H1 (cell line): ENCODE measurements at regions not wholly inside any gene's neighbourhood (a gene's known extent, or its start where the extent isn't known, plus 50 kb on each side); places are given as distances from the start of the nearest gene placed in this dataset.

ENCODE experiments used
- CTCF ChIA-PET: fragments of 300-600 bp; sonication (Branson Sonifier 250); formaldehyde crosslinking; loops from one replicate; lab custom pipeline; 2021; ENCODE audit not compliant: partially characterized antibody; lab: Charles Lee
- POLR2A ChIA-PET: fragments of 300-600 bp; sonication (Branson Sonifier 250); formaldehyde crosslinking; loops from one replicate; lab custom pipeline; 2021; ENCODE audit warnings: inconsistent platforms; ENCODE audit not compliant: partially characterized antibody; lab: Charles Lee
- DNase-seq, 2 experiments: peaks; one replicate each; pipeline versions ENCODE4 v3.0.0 to v3.0.0-alpha.2; 2010 to 2022; ENCODE audit warnings: low spot score in 2 of 2, low read depth in 1 of 2, mixed read lengths in 1 of 2
- FAIRE-seq: peaks from 2 replicates; lab custom pipeline; 2011; peaks lifted over from hg19 to GRCh38; lab: Jason Lieb, UNC
- H2AFZ ChIP-seq: 2 replicates; pipeline ENCODE4 v1.8.1; 2012; ENCODE audit warnings: low read length, inconsistent platforms
- H2AK5ac ChIP-seq: 2 replicates; pipeline ENCODE4 v1.6.1; 2013; ENCODE audit warnings: low read depth, low read length
- H2BK120ac ChIP-seq: replicated peaks from 2 replicates; pipeline ENCODE3; 2013; ENCODE audit warnings: low read depth, low read length, inconsistent platforms
- H2BK12ac ChIP-seq: 2 replicates; pipeline ENCODE4 v1.6.1; 2013; ENCODE audit warnings: low read depth, low read length
- H2BK15ac ChIP-seq: 2 replicates; pipeline ENCODE4 v1.6.1; 2013; ENCODE audit warnings: low read length
- H2BK20ac ChIP-seq: 2 replicates; pipeline ENCODE4 v1.6.1; 2013; ENCODE audit warnings: low read length
- H2BK5ac ChIP-seq: 2 replicates; pipeline ENCODE4 v1.6.1; 2013; ENCODE audit warnings: low read depth, low read length
- H3K14ac ChIP-seq: 2 replicates; pipeline ENCODE4 v1.6.1; 2013; ENCODE audit warnings: inconsistent platforms; ENCODE audit not compliant: insufficient read length
- H3K18ac ChIP-seq: 2 replicates; pipeline ENCODE4 v1.6.1; 2013; ENCODE audit warnings: low read length; ENCODE audit errors: extremely low read depth
- H3K23ac ChIP-seq: 2 replicates; pipeline ENCODE4 v1.6.1; 2013; ENCODE audit warnings: inconsistent platforms; ENCODE audit not compliant: insufficient read length
- H3K23me2 ChIP-seq: 2 replicates; pipeline ENCODE4 v1.6.1; 2013; ENCODE audit warnings: low read depth, low read length
- H3K27ac ChIP-seq: 2 replicates; pipeline ENCODE4 v1.6.1; 2011; ENCODE audit warnings: low read depth, low read length, inconsistent platforms
- H3K27me3 ChIP-seq, 4 experiments: replicated peaks in 1 of 4; 1 replicate in 1 of 4; 2 replicates in 3 of 4; pipeline versions ENCODE4 v1.6.1 to v1.8.1; 2011 to 2013; ENCODE audit warnings: low read length in 3 of 4, mild to moderate bottlenecking in 3 of 4, inconsistent platforms in 2 of 4, mixed read lengths in 2 of 4, moderate library complexity in 1 of 4; ENCODE audit not compliant: control insufficient read depth in 3 of 4, insufficient read depth in 3 of 4; ENCODE audit errors: extremely low read depth in 1 of 4
- H3K36me3 ChIP-seq, 4 experiments: 2 replicates each; pipeline versions ENCODE4 v1.6.1 to v1.8.1; 2011 to 2013; ENCODE audit warnings: mild to moderate bottlenecking in 4 of 4, low read length in 3 of 4, moderate library complexity in 2 of 4, control low read depth in 1 of 4, inconsistent platforms in 1 of 4; ENCODE audit not compliant: insufficient read depth in 4 of 4, control insufficient read depth in 2 of 4
- H3K4ac ChIP-seq: replicated peaks from 2 replicates; pipeline ENCODE3; 2013; ENCODE audit warnings: low read length, low read depth, mixed read lengths, inconsistent platforms; ENCODE audit not compliant: insufficient read length
- H3K4me1 ChIP-seq, 4 experiments: replicated peaks in 1 of 4; 1 replicate in 1 of 4; 2 replicates in 3 of 4; pipeline versions ENCODE4 v1.6.1 to v1.8.1; 2011 to 2013; ENCODE audit warnings: low read length in 3 of 4, inconsistent platforms in 2 of 4, mixed read lengths in 1 of 4; ENCODE audit not compliant: insufficient read depth in 4 of 4, control insufficient read depth in 3 of 4
- H3K4me2 ChIP-seq, 2 experiments: 2 replicates each; pipeline versions ENCODE4 v1.6.1 to v1.8.1; 2011 to 2013; ENCODE audit warnings: low read depth in 2 of 2, low read length in 2 of 2, control low read depth in 1 of 2, inconsistent platforms in 1 of 2, mild to moderate bottlenecking in 1 of 2; ENCODE audit not compliant: insufficient read depth in 1 of 2
- H3K4me3 ChIP-seq, 4 experiments: fragments of 200-600, 300-600 bp in 1 of 4; sonication (generic), shearing (Covaris generic), sonication (Bioruptor Twin) in 1 of 4; 2 replicates each; pipeline versions ENCODE4 v1.5.1 to v1.8.1; 2011 to 2016; ENCODE audit warnings: low read length in 4 of 4, low read depth in 3 of 4, control low read depth in 2 of 4, inconsistent platforms in 2 of 4, mild to moderate bottlenecking in 2 of 4, mixed read lengths in 1 of 4, moderate library complexity in 1 of 4; ENCODE audit not compliant: insufficient read depth in 2 of 4; ENCODE audit errors: extremely low read depth in 1 of 4
- H3K56ac ChIP-seq: replicated peaks from 2 replicates; pipeline ENCODE3; 2013; ENCODE audit warnings: low read depth, mild to moderate bottlenecking, mixed read lengths, low read length, inconsistent platforms; ENCODE audit not compliant: insufficient read length
- H3K79me1 ChIP-seq: 2 replicates; pipeline ENCODE4 v1.6.1; 2013; ENCODE audit warnings: low read depth, low read length, control low read depth
- H3K79me2 ChIP-seq, 2 experiments: 2 replicates each; pipeline versions ENCODE4 v1.6.1 to v1.8.1; 2012 to 2013; ENCODE audit warnings: low read length in 2 of 2, mild to moderate bottlenecking in 2 of 2, inconsistent platforms in 1 of 2; ENCODE audit not compliant: insufficient read depth in 2 of 2, control insufficient read depth in 1 of 2
- H3K9ac ChIP-seq, 4 experiments: replicated peaks in 1 of 4; 1 replicate in 1 of 4; 2 replicates in 3 of 4; pipeline versions ENCODE4 v1.6.1 to v1.8.1; 2011 to 2013; ENCODE audit warnings: low read depth in 3 of 4, low read length in 3 of 4, control low read depth in 2 of 4, mild to moderate bottlenecking in 2 of 4, moderate library complexity in 2 of 4, inconsistent platforms in 1 of 4; ENCODE audit errors: extremely low read depth in 1 of 4
- H3K9me3 ChIP-seq, 2 experiments: 2 replicates each; pipeline versions ENCODE4 v1.6.1 to v1.8.1; 2012 to 2013; ENCODE audit warnings: mild to moderate bottlenecking in 2 of 2, moderate library complexity in 2 of 2, control low read depth in 1 of 2, inconsistent platforms in 1 of 2, low read depth in 1 of 2, low read length in 1 of 2, mixed read lengths in 1 of 2; ENCODE audit not compliant: insufficient read depth in 2 of 2
- H4K20me1 ChIP-seq, 2 experiments: replicated peaks in 1 of 2; 2 replicates each; pipeline versions ENCODE3 to v1.8.1; 2011 to 2013; ENCODE audit warnings: inconsistent platforms in 2 of 2, low read length in 2 of 2, mild to moderate bottlenecking in 1 of 2; ENCODE audit not compliant: insufficient read depth in 2 of 2, control insufficient read depth in 1 of 2
- H4K5ac ChIP-seq: 2 replicates; pipeline ENCODE4 v1.6.1; 2013; ENCODE audit warnings: low read length, low read depth, mixed read lengths, inconsistent platforms; ENCODE audit not compliant: insufficient read length
- H4K8ac ChIP-seq: 2 replicates; pipeline ENCODE4 v1.8.0; 2013; ENCODE audit warnings: mild to moderate bottlenecking, moderate library complexity, low read length, inconsistent platforms; ENCODE audit not compliant: insufficient read depth; ENCODE audit errors: extremely low read depth
- H4K91ac ChIP-seq: replicated peaks from 2 replicates; pipeline ENCODE3; 2013; ENCODE audit warnings: low read length, mixed read lengths, inconsistent platforms; ENCODE audit not compliant: insufficient read length
- EGR1 ChIP-seq: IDR thresholded peaks from 2 replicates; pipeline ENCODE4 v1.6.1; 2011; ENCODE audit warnings: low read depth, low read length, borderline replicate concordance
- RAD21 ChIP-seq, 2 experiments: IDR thresholded peaks in 1 of 2; conservative IDR thresholded peaks in 1 of 2; 2 replicates each; pipeline ENCODE4 v1.6.1; 2011; ENCODE audit warnings: low read depth in 2 of 2, low read length in 2 of 2, improper control_type of control experiment in 1 of 2, inconsistent platforms in 1 of 2, mild to moderate bottlenecking in 1 of 2, moderate library complexity in 1 of 2
- WGBS, 2 experiments: shearing (Covaris generic) in 1 of 2; methylation state at CpG; one replicate each; pipeline versions ENCODE4 v1.1.6 to v1.1.7; 2013 to 2015; ENCODE audit warnings: low lambda C conversion rate in 2 of 2, mixed read lengths in 2 of 2, inconsistent platforms in 1 of 2, low coverage in 1 of 2, missing lambda C conversion rate in 1 of 2; ENCODE audit not compliant: insufficient replicate concordance in 2 of 2, insufficient coverage in 1 of 2, insufficient read length in 1 of 2; ENCODE audit errors: extremely low coverage in 1 of 2, missing lambda C conversion rate in 1 of 2; 5-methylcytosine and 5-hydroxymethylcytosine counted together
- TF ChIP-seq, protein P1 (sequence below): IDR thresholded peaks from 2 replicates; pipeline ENCODE4 v1.6.1; 2012; ENCODE audit warnings: inconsistent platforms
- TF ChIP-seq, protein P2 (sequence below), 3 experiments: IDR thresholded peaks; 1 replicate in 2 of 3; 2 replicates in 1 of 3; pipeline versions ENCODE4 v1.5.1 to v1.6.1; 2011; ENCODE audit warnings: low read length in 3 of 3, mild to moderate bottlenecking in 3 of 3, inconsistent platforms in 2 of 3, low read depth in 1 of 3, moderate library complexity in 1 of 3; ENCODE audit not compliant: insufficient read depth in 1 of 3; ENCODE audit errors: control extremely low read depth in 1 of 3

DNA sequence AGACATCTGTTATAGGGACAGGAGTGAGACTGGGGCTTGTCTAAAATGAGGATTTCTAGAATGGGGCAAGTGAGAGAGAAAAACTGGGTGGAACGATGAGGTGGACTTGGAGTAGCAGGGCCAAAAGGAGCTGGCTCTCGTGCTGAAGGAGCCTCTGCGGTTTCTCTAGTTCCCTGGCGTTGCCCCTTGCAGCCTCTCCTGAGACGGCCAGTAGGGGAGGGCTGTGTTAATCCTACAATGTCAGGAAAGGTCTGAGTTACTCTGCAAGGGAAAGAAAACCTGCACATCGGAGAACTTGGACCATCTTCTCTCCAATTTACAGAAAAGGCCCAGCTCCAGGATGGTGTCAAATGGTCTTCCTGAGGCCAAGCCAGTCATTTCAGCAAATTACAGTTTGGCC, 963.8 kb upstream of the FLRT2 start:
- no peak overlapping the region for H3K4me2 ChIP-seq
- H3K79me1 ChIP-seq: no peaks in the 10 kb centered on the region
- no peaks in the 10 kb centered on the region for H3K23me2 ChIP-seq
- H4K5ac ChIP-seq: no peak overlapping the region
- H3K27ac ChIP-seq: no peak overlapping the region
- DNase-seq: no peak
- no peak overlapping the region for H2BK120ac ChIP-seq
- H3K14ac ChIP-seq: no peak overlapping the region
- no peaks in the 10 kb centered on the region for H4K20me1 ChIP-seq
- POLR2A ChIA-PET: no interaction called here
- H2BK12ac ChIP-seq: no peak overlapping the region
- H3K27me3 ChIP-seq: no peaks in the 10 kb centered on the region
- 88% methylated on average over 6 of the region's 6 CpGs; no CpG with 5 or more reads in 1 of the 2 experiments for WGBS, 2 experiments
- TF ChIP-seq, protein P1, sequence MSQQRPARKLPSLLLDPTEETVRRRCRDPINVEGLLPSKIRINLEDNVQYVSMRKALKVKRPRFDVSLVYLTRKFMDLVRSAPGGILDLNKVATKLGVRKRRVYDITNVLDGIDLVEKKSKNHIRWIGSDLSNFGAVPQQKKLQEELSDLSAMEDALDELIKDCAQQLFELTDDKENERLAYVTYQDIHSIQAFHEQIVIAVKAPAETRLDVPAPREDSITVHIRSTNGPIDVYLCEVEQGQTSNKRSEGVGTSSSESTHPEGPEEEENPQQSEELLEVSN: no peak
- TF ChIP-seq, protein P2, sequence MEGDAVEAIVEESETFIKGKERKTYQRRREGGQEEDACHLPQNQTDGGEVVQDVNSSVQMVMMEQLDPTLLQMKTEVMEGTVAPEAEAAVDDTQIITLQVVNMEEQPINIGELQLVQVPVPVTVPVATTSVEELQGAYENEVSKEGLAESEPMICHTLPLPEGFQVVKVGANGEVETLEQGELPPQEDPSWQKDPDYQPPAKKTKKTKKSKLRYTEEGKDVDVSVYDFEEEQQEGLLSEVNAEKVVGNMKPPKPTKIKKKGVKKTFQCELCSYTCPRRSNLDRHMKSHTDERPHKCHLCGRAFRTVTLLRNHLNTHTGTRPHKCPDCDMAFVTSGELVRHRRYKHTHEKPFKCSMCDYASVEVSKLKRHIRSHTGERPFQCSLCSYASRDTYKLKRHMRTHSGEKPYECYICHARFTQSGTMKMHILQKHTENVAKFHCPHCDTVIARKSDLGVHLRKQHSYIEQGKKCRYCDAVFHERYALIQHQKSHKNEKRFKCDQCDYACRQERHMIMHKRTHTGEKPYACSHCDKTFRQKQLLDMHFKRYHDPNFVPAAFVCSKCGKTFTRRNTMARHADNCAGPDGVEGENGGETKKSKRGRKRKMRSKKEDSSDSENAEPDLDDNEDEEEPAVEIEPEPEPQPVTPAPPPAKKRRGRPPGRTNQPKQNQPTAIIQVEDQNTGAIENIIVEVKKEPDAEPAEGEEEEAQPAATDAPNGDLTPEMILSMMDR (IDR thresholded peaks at IDR 0.05; ENCODE audit: control extremely low read depth in 1 of 3, insufficient read depth in 1 of 3, low read depth in 1 of 3, low read length in 3 of 3): peak in 1 of 3 experiments; percentile 17; a peak in 2 of 4 replicates
- TF ChIP-seq EGR1: no peak
- peak in 1 of 2 experiments; percentile 5; a peak in 2 of 4 replicates for TF ChIP-seq RAD21 (IDR thresholded peaks at IDR 0.05 in 1 of 2, conservative IDR thresholded peaks at IDR 0.05 in 1 of 2; ENCODE audit: low read depth in 2 of 2, low read length in 2 of 2)
- TF ChIP-seq, all 59 proteins: peak for 2
- H3K36me3 ChIP-seq: no peaks in the 10 kb centered on the region
- H3K18ac ChIP-seq: no peak overlapping the region
- no peak overlapping the region for H3K23ac ChIP-seq
- H4K8ac ChIP-seq: no peak overlapping the region
- H3K4me1 ChIP-seq: no peaks in the 10 kb centered on the region
- H4K91ac ChIP-seq: no peak overlapping the region
- FAIRE-seq: no peak
- H3K4ac ChIP-seq: no peak overlapping the region
- no peak overlapping the region for H2BK15ac ChIP-seq
- no peak overlapping the region for H2BK5ac ChIP-seq
- no peak overlapping the region for H3K4me3 ChIP-seq
- H3K56ac ChIP-seq: no peak overlapping the region
- no peaks in the 10 kb centered on the region for H3K9me3 ChIP-seq
- no peak overlapping the region for H2AFZ ChIP-seq
- no peak overlapping the region for H2AK5ac ChIP-seq
- H3K9ac ChIP-seq: no peak overlapping the region
- H2BK20ac ChIP-seq: no peak overlapping the region
- no peaks in the 10 kb centered on the region for H3K79me2 ChIP-seq
- CTCF ChIA-PET: interaction anchor here (0.6 to 1.2 kb wide), 2 partner anchors 19 to 199 kb away, joined by 3 to 4 read pairs; no protein-coding TSS in a partner anchor
